ENCODE measurements at regions not wholly inside any gene's neighbourhood (a gene's known extent, or its start where the extent isn't known, plus 50 kb on each side); places are given as distances from the start of the nearest gene placed in this dataset.

- DNase-seq: no peak
Measured at GRCh38 chr2:120984452-120985173, 248.9 kb downstream of the GLI2 start.

DNA sequence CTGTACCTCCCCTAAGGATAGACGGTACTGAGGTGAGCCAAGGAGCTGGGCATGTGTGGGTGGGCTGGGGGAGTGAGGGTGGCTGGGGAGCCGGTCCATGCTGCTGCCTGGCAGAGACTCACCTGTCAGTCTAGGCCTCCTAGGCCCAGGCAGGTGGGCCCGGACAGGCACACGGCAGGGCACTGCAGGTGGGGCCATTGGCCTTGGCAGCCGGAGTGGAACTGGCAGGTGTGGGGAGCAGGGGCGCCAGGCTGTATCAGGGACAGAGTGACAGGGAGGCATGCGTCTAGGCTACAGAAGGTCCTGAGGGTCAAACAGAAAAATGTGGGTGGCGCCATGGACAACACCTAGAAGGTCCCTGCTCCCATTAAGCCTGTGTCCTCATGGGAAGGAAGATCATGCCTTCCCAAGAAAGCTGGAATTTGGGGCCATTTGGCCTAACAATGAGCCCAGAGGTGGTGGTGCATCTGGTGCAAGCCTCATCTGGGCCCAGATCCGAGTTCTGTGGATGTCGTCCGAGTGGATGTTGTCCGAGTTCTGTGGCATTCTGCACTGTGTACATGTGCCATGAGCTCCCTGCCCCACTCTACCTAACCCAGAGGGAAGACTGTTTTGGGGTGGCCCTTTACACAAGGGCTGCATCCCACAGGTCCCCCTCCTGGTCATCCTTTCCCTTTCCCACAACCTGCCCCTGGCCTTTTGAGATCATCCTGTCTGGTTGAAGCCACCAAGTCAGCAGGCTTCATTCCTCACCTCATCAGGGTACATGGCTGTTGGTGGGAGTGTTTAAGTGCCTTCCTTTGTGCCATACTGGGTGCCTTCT lies 249.7 kb downstream of the GLI2 start:
- no peak for DNase-seq

- no peak for DNase-seq
Measured at GRCh38 chr2:120985997-120986651, 250.5 kb downstream of the GLI2 start.

GRCh38 chr2:120986898-120987650 lies 251.4 kb downstream of the GLI2 start:
- DNase-seq: no peak

DNA sequence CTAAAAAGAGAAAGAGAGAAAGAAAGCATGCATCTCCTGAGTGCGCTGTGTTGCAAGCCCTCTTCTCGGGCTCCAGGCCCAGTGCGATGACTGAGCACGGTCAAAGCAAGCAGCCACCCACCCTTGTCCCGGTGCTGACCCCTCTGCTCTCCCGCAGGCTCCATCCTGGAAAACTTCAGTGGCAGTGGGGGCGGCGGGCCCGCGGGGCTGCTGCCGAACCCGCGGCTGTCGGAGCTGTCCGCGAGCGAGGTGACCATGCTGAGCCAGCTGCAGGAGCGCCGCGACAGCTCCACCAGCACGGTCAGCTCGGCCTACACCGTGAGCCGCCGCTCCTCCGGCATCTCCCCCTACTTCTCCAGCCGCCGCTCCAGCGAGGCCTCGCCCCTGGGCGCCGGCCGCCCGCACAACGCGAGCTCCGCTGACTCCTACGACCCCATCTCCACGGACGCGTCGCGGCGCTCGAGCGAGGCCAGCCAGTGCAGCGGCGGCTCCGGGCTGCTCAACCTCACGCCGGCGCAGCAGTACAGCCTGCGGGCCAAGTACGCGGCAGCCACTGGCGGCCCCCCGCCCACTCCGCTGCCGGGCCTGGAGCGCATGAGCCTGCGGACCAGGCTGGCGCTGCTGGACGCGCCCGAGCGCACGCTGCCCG lies 252.5 kb downstream of the GLI2 start:
- DNase-seq: no peak

- no peak for DNase-seq
Measured at GRCh38 chr2:120988700-120989511, 253.2 kb downstream of the GLI2 start.

- DNase-seq: no peak
Measured at GRCh38 chr2:120989512-120990441, 254.1 kb downstream of the GLI2 start.

GRCh38 chr2:120990451-120990871 lies 254.8 kb downstream of the GLI2 start:
- DNase-seq: no peak

DNA sequence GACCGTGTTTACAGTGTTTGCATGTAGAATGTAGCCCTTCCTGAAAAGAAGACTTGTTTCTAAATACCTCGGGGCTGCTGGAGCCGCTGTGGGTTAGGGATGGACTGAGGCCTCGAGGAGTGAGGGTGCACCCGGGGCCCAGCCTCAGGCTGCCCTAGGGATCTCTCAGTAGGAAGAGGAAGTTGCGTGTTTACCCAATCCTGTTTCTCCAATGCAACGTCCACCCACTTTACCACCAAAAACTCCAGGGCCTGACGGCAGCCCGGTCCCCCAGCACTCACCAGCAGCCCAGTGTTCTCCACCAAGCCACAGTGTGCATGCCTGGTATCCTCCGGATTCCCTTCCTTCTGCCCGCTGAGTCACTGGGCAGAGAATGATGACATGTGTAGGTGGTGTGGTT lies 255.8 kb downstream of the GLI2 start:
- DNase-seq: no peak

DNA sequence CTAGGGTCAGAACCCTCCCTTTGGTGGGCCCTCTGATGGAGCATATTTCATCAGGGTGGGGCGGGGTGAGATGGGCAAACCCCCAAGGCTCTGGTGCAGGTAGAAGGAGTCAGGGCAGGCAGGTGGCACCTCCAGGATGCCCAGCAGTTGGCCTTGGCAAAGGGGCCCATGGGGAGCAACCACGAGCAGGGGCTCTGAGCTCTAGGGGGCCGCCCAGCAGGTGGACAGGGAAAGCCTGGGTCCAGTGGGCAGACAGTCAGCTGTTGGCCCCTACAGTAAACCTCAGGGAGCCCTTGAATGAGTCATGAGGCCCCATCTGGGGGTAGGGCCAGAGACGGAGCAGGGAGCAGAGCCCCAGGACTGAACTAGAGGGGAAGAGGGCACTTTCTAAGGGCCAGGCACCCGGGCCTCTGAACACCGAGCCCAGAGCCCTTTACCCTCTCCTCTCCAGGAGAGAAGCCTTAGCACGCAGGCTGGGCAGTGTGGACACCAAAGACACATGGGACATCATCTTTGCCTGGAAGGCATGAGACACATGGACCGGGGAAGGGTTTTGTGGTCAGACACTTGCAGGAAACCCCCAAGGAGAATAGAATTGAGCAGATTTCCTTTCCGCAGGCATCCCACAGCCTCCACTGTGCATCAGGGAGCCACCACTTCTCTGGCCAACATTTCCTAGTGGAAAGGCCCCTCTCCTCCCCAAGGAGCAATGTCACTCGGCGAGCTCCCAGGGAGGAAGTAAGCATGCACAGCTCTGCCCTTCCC lies 257.3 kb downstream of the GLI2 start:
- no peak for DNase-seq

DNA sequence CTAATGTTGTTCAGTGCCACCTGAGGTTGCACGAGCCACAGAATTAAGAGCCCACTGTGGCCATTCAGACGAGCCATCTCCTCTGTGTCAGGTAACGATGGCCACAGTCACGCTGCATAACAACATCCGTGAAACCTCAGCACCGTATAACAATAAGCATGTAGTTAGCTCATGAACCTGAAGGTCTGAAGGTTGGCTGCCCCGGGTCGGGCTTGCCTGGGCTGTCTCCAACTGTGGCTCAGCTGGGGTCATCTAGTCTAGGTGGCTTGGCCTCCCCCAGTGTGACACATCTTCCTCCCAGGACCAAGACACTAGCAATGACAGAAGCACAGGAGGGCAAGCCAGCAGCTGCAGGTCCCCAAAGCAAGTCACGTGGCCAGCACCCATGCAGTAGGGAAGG lies 258.0 kb downstream of the GLI2 start:
- no peak for DNase-seq

DNA sequence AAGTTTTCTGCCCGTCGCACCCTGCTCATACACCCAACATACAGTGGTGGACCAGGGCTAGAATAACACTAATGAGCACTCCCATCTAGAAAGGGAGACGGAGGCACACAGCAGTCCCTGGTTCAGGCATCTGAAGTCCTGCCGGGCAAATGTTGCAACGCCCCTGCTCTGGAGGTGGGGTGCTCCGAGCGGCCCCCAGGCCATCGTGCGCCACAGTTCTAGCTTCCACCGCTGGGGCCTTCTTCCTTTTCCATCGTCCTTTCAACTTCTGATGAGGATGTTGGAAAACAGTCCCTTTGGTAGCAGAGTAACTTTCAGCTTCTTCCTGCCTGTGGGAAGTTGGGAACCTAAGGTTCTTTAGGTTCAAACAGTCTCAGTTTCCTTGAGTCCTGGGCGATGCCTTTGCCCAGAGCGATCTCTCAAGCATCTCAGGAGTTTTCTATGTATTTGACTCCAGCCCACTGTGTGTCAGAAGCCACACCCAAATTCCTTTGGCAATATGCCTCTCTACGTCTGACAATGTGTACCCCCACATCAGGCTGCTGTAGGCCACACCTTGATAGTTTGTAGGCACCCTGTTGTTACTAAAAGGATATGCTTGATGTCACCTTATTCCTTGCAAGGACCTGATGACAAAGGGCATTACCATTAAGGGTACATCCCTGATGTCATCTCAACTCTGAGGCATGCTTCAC lies 258.8 kb downstream of the GLI2 start:
- no peak for DNase-seq

- DNase-seq: no peak
Measured at GRCh38 chr2:120995152-120995551, 259.5 kb downstream of the GLI2 start.

- no peak for DNase-seq
Measured at GRCh38 chr2:120995656-120996190, 260.1 kb downstream of the GLI2 start.

GRCh38 chr2:120999377-121000097 lies 263.9 kb downstream of the GLI2 start:
- no peak for DNase-seq

GRCh38 chr2:121000804-121001203 lies 265.1 kb downstream of the GLI2 start:
- no peak for DNase-seq

DNA sequence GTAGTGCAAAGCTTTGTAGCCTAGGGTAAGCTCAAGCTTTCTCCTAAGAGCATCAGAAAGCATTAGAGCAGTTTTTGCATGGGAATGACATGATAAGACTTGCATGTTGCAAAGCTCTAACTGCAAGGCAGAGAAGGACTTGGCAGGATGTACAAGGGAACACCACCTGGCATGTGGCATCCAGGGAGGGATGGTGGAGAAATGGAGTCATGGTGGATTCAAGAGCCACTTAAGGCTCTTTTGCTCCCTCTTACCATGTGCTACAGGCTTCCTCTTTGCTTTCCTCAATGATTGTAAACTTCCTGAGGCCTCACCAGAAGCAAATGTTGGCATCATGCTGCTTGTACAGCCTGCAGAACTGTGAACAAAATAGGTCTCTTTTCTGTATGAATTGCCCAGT lies 266.0 kb downstream of the GLI2 start:
- no peak for DNase-seq

- no peak for DNase-seq
Measured at GRCh38 chr2:121002597-121002996, 266.9 kb downstream of the GLI2 start.

Data from stimulated activated CD4-positive, alpha-beta T cell treated with anti-CD3 and anti-CD28 coated beads, Interleukin-4, amount 100 ng/mL, for 4 hours (primary cell).